HG03565 (cell line): ENCODE measurements at regions not wholly inside any gene's neighbourhood (a gene's known extent, or its start where the extent isn't known, plus 50 kb on each side); places are given as distances from the start of the nearest gene placed in this dataset.

Experiments
- ATAC-seq: cut with Tn5 transposase; IDR thresholded peaks from one replicate; pipeline ENCODE4 v1.9.1; 2021; ENCODE audit warnings: mild to moderate bottlenecking, moderate library complexity; ENCODE audit not compliant: unreplicated experiment

DNA sequence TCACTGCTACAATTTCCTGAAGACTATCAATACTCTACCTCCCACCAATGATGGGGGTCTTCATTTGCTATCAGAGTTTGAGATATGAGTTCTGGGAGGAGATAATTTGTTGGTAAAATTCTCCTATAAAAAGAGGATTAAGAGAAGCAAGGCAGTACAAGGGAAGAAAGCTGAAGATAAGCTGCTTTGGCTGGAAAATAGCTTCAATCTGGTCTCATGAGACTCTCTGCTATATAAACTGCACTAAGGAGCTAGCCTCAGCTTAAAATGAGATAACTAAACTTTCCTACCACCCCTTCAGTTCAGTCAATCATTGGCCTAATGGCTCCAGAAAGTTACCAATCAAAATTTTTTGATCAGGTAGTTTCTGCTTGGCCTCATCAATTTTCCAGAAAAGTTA is 2105.0 kb downstream of the ARAP2 start:
- no peak for ATAC-seq

DNA sequence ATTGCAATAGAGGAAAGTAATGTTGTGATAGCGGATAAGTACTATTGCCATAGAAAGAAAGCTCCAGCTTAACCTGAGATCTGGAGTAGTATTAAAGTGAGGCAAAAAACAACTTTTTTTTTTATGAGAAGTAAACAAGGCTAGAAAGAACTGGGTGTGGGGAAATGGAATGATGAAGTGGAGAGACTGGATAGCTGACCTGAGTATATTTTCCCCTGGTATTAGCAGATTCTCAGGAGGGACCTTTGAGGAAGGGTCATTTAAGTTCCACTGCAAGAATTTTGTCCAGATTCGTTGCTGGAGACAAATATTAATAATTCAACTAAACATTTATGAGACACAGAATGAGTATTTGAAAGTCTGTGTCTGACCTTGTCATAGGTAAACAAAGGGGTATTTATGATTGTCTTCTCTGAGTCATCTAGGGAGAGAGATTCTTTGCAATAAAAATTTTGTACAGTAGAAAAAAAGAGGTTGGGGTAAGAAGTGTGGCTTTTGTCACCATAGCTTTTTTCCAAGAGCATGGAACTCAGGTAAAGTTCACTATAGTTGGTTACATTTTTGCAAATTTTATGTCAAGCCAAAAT is 2095.9 kb downstream of the ARAP2 start:
- ATAC-seq: no peak

DNA sequence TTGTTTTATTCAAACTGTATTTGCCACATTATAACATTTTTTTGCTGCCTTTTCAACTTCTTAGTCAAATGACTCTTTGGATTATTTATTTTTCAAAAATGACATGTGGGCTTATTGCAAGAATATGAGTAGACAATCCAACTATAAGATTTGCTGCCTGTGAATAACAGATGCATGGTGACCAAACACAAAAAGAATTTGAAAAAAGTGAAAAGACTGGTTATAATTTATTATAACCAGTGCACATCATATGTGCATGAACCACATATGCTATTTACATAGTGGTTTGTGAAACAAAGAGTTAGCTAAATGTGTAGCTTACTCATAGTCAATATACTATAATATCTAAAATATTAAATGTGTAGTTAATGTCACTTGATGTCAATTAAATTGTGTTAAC is 2086.8 kb downstream of the ARAP2 start:
- no peak for ATAC-seq

DNA sequence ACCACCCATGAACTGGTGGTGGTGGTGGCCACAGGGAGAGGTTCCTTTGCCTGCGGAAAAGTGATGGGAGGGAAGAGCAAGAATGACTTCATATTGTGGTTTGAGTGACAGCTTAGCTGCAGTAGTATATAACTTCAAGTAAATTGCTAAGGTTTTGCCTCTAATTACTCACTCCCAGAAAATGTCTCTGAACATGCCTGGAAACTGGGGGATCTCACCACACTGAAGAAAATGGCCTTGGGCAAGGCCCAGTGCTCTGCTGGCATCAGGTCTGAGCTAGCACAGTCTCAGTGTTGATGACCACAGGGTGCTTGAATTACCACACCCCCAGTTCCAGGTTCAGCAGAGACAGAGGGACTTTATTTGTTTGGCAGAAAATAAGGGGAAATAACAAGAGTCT is 2085.4 kb downstream of the ARAP2 start:
- no peak for ATAC-seq

DNA sequence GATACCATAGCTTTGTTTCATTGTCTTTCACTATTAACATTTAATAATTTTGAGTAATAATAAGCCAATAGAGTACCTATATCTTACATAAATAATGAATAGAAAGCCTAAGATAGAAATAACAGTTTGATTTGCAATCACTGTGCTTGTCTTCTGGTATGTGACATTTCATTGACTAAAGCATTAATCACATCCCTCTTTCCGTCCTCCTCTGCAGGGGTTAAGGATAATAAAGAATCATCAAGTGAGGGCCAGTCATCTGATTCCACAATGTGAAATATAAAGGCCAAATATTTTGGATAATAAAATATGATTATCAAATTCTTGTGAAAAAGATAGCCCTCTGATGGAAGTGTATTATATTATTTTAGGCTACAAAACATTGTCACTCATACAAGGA is 2073.4 kb downstream of the ARAP2 start:
- no peak for ATAC-seq

DNA sequence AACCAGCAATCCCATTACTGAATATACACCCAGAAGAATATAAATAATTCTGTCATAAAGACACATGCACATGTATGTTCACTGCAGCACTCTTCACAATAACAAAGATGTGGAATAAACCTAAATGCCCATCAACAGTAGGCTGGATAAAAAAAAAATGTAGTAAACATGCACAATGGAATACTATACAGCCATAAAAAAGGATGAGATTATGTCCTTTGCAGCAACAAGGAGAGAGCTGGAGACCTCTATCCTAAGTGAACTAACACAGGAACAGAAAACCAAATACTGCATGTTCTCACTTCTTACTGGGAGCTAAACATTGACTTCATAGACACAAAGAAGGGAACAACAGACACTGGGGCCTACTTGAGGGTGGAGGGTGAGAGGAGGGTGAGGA is 2067.7 kb downstream of the ARAP2 start:
- no peak for ATAC-seq

DNA sequence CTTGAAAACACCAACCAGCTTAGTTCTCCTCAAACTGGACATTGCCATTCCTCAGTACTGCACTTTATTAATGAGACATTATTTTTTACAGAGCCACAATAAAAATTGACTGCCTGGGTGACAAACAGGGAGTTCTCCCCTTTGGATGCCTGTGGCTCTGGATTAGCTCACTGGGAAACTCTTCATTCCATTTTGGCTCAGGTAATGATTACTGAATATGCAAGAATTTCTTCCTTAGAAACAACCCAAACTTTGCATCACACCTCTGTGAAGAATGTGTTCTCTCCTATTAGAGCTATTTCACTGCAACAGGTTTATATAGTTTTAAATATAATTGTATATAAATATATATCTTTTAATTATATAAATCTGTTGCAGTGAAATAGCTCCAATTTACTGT is 2065.8 kb downstream of the ARAP2 start:
- no peak for ATAC-seq

DNA sequence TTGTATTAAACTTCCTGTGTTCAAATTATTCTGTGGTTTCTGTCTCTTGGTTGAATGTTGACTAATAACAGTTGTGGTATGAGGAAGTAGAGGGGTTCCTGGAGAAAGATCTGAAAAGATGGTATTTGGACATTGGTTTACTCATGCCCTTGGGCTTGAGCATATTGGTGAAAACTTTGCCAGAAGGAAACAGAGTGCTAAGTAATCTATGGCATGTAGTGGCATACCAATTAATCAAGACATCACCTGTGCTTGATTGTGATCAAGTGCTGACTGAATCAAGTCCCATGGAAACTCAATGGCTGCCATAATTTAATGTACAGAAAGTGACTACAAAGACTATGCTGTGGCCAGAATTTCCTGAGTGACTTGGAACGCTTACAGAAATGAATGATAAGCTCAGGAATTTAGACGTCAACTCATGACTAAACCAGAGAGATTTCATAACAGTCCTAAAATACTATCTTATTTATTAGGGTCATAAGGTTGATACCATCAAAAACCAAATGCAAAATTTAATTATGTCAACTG is 2062.9 kb downstream of the ARAP2 start:
- ATAC-seq: no peak

DNA sequence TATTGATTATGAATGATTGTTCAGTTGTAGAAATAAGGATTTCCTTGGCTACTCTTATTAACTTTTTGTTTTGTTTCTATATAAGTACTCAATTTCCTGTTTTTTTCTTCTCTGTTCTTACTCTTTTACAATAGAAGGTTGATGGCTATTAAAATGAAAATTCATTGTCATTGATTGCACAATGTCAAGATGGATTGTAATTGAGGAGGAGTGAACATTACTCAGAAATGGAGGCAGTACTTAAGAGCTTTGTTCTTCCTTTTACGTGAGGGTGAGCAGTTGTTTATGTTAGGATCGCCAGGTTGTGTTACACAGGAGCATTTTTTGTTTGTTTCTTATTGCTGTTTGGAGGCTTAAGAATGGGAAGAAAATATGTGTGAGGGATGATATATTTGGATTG is 2062.4 kb downstream of the ARAP2 start:
- ATAC-seq: no peak

DNA sequence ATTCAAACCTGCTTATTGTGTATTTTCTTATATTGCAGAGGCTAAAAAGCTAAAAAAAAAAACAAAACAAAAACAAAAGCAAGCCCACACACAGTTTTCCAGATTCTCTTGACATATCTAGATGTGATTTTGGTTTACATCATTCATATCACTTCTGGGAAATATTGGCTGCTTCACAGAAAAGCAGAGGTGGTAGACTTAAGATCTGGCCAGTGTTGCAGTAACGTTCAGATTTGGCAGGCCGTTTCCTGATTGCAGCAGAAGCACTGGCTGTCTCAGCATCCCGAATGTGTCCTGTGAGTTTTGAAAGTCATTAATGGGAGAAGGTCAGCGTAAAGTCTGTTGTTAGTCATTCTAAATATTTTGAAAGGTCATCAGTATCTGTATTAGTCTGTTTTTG is 2062.0 kb downstream of the ARAP2 start:
- no peak for ATAC-seq

DNA sequence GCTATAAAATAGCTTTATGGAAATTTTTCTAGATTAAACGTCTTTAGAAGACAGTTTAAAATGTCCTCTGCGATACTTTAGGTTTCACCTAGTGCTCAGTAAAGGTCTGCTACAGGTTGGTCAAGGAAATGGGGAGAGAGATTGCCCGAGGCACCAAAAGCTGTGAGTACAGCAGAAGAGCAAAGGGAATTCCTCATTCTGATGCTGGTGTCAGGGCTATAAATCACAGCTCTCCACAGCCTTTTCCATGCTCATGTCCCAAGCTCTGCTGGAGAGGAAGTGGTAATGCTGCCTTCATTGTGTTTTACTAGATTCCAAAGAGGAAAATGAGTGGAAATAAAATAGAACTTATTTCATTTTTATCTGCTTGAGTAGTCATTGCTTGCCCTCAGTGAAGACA is 2060.4 kb downstream of the ARAP2 start:
- no peak for ATAC-seq

DNA sequence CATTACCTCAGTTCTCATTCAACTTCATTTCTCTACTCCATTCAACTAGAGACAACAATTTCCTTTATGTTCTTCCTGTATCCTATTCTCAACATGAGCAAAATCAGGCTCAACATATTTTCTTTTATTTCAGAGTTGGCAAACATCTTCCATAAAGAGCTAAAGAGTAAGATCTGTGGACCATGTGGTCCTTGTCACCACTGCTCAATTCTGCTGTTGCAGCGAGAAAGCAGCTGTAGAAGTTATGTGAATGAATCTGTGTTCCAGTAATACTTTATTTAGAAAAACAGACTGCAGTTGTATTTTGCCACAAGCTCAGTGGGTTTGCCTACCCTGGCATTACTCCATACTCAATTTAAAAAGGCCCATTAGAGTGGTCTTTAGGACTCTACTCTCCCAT is 2057.3 kb downstream of the ARAP2 start:
- ATAC-seq: no peak

DNA sequence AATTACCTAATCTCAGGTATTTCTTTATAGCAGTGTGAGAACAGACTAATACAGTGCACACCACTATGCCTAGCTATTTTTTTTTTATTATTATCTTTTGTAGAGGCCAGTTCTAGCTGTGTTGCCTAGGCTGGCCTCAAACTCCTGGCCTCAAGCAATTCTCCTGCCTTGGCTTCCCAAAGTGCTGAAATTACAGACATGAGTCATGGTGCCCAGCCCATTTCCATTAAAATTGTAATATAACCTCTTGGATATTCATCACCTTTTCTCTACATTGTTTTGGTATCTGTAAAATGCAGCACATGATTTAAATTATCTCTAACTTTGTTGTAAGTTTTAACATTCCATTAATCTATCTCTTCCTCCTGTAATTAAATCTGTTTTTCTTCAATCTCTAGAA is 2052.9 kb downstream of the ARAP2 start:
- ATAC-seq: no peak

DNA sequence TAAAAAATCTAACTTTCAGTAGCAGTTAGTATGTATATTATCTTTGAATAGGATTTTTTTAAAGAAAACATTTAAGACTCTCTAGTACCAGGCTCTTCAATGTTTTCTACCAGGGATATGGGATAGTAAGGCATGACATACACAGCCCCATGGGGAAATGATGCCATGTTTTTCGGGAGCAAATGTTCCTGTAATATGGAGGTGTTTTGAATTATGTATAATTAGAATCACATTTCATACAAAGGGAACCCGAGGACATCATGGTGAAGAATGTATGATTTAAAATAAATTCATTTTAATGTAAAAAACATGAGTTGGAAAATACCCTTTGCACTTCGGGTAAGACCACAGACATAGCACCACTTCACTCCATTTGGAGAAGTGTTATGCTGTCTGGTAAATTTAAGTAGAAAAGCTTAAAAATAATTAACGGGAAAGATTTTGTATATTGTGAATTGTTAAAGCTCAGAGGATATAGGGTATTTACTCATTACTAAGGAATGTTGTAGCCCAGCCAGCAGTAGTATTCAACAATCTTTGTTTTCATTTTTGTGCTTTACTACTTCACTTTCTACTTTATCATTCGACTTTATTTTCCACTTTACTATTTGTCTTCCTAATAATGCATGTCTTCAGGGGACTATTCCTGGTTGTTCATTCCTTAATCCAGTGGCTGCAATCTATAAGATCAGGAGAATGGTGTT is 2050.7 kb downstream of the ARAP2 start:
- ATAC-seq: no peak

DNA sequence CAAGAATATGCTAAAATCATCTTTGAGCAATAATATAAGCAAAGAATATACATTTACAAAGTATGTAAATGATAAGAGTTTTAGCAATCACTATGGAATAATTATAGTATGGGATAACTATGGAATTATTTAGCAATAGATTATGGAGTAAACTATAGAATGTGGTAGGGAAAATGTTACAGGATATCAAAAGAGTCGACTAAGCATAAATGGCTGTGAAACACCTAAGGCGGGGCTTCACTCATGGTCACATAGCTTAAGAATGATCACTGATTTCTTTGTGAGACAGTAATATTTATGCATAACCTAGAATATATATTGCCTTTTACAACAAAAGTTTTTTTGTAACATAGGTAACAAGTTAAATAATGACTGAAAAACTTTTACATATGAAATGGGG is 2049.7 kb downstream of the ARAP2 start:
- ATAC-seq: no peak

DNA sequence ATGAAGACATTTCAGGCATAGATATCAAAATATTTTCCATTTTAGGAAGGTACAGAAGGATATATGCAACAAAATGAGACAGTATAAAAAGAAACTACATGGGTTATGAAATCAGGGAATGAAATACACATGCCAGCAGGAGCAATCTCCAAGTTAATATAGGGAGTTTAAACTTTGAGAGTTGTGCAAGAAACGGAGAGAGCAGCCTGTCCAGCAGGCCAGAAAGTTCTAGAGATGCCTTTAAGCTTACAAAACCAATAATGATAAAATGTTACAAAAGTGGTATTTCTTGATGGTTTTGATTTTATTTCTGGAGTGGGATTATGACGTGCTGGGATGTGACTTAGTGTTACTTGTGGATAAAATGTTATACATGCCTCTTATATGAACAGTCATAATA is 2047.9 kb downstream of the ARAP2 start:
- no peak for ATAC-seq

DNA sequence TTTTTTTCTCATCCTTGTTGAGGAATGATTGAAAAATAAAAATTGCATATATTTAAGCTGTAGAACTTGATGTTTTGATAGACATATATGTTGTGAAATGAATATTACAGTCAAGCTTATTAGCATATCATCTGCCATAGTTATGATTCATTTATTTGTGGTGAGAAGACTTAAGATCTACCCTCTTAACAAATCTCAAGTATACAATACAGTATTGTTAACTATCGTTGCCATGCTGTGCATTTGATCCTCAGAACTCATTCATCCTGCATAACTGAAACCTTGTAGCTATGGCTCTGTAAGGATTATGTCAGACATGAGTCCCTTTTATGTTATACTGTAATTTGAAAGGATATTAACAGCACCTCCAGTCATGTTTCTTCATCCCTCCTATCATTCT is 2045.3 kb downstream of the ARAP2 start:
- ATAC-seq: no peak

DNA sequence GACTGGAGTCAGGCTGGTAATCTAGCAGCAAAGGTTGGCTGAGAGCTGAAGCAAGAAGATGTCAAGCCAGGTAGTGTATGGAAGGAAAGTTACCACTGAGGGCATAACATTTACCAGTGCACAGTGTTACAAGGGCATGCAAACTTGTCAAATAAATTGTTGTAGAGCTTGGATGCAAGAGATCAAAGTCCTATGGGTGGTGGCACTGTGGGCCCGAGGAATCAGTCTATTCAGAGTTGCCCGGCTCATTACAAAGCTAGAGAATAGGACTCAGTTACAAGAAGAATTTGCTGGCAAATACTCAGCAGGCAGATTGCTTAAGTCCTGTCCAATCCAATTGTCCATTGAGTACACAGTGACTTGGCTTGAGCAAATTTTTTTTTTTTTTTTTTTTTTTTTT is 2043.8 kb downstream of the ARAP2 start:
- no peak for ATAC-seq

DNA sequence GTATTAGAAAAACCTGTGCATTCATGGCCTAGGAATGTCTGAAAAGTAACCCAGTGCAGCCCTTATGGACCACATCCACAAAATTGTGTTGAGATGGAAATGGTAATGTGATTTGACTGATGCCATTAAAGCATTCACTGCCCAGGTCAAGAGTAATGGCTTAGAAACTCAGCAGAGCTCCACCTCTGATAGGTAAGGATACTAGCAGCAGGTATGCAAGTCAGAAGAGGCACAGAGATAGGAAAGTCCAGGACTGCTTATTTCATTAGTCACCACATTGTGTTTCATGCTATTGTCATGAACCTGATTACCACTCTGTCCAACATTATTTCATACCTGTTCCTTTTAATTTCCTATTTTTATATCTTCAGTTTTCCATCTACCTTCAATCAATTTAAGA is 2042.2 kb downstream of the ARAP2 start:
- ATAC-seq: no peak

DNA sequence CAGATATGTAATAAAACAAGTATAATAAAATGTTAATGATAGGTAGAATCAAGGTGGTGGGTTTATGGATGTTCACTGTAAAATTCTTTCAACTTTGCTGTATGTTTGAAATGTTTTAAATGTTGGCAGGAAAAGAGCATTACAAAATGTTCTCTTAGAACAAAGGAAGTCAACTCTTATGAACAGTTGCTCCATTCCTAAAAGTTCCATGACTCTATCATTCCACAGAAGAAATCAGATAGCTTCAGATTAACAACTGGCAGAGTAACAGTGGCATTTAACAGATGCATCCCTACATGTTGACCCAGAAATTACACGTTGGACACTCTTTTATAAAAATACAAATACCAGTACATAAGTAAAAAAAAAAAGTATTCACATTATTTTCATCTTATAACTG is 2023.7 kb downstream of the ARAP2 start:
- ATAC-seq: no peak

DNA sequence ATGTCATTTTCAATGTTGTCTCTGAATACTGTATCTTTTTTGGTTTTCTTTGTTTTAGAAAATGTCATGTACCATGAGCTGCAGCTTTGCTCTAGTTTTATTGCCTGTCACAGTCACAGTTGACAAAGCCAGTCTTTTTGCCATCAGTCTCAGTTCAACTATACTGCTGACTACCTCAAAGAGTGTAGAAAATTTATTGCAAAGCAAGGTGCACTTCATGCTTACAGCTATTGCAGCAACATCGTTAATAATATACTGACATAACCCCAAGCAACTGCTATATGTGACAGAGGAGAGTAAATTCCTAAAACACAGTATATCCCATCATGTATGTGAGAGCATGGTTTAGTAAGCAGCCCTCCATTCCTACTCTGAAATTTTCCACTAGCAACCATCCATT is 2022.3 kb downstream of the ARAP2 start:
- no peak for ATAC-seq

DNA sequence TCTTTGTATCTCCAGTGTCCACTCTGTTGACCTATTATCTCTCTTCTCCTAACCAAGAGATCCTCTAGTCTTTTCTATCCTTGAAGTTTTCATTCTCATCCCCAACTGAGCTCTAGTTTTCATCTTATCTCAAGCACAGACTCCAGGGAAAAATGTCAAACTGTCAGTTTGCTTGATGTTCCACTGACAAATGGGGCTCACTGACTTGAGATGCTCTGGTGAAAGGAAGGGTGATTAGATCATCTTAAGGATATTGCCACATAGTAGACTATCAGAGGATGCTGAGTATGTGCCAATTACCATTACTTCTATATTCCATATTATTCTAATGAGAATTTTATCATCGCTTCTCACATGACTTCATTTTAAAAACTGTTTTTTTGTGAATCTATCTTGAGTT is 2008.2 kb downstream of the ARAP2 start:
- no peak for ATAC-seq

DNA sequence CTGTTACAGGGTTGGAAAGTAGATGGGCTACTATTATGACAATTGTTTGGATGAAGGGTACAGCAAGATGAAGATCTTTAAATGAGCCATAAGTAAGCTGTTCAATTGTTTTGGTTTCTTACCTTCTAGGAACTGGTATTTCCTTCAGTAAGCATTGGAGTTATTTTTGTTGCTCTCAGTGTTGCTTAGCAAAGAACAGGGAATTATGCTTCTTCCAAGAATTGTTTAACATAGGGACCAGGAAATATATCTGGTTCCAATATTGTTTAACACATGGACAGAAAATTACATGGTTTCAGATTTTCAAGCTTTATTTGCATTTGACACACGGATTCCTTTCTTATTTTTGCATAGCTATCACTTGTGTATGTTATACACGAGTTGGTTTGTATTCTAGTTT is 1999.0 kb downstream of the ARAP2 start:
- no peak for ATAC-seq
